ENCODE measurements at regions not wholly inside any gene's neighbourhood (a gene's known extent, or its start where the extent isn't known, plus 50 kb on each side); places are given as distances from the start of the nearest gene placed in this dataset.

DNA sequence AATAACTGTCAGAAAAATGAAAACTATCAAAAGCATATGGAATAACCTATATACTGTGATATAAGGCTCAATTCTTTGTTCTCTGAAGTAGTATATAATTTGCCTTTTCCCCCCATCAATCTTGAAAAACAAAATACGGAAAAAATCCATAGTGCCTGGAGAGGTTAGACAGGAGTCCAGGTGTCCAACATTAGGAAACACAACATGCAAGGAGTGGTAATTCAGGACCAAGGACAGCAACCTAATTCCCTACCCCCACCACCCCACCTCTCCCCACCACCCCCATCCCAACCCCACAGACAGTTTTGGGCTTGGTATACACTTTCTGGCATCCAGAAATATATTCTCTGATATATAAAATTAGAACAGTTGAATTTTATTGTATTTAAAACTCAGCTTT lies 55.1 kb upstream of the SLC25A26 start:
- no peak for DNase-seq

DNA sequence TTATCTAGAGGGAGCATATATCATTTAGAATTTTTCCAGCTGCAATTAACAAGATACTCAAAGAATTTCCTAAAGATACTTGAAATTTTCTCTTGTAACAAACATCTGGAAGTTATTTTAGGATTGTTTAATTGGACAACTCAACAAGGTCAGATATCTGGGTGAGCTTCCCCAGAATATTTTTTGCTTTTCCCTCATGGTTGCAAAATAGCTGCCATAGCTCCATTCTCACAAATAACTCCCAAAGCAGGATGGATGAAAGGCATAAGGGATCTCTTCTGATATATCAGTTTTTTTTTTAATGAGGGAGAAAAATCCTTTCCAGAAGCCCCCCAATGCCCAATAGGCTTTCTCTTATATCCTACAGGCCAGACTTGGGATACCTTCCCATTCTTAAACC lies 56.6 kb upstream of the SLC25A26 start:
- DNase-seq, result no peak

DNA sequence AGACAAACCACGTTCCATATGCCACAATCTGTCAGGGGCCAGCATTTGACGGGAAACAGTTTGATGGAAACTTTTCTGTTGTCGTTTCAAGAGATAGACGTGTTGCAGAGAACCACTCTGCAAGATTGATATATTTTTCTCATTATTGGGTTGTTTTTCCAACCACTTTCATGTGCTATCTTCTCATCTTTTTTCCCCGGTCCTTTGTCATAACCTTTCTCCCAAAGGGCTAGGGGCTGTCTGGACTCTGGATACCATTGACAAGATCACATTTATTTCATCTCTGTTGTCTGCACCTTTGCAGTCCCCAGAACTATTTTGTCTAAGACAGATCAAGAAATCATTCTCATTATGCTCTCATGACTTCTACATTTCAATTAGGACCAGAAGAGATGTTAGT lies 57.6 kb upstream of the SLC25A26 start:
- no peak for DNase-seq

DNA sequence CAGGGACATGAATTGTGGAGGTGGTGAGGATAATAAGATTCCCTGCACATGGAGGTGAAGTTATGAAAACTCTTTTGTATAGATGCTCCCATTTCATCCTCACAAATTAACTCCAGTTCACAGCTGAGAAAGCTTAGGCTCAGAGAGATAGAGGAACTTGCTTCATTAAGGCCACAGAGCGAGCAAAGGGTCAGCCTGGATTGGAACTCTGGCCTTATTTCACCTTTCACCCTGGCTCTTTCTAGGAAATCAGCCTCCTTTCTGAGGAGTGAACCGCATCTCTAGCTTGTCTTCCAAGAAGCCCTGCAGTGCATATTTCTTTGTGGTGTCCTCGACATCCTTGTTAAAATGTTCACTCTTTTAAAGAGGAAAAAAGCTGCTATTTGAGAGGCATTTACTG lies 58.0 kb upstream of the SLC25A26 start:
- DNase-seq, result no peak

DNA sequence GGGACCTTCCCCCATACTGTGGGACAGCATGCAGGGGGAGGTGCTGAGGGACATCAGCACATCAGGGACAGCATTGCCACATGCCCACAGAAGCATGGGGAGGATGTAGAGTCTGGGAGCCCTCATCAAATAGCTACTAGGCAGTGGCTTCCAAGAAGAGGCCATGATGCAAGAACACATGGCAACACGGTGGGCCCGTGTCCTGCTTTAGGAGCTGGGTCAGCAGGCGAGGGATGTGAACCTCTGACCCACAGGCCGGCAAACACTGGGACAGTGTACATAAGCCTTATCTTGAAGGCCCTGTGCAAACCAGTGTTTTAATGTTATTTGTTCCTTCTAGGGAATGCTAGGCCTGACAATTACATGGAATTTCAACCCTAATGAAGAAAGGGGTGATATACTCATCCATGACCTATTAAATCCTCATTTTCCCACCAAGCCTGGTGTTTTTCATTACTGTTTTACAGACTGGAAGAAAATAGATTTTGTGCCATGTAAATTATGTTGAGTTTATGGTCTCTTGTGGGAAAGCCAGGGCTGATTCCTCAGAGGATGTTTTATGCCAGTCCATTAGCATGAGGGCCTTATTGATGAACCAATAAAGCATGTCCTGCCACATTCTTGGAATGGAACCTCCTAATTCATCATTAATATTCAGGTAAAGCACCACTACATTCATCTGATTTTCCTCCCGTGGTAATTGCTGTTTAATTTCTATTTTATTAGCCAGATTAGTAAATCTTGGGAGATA lies 61.7 kb upstream of the SLC25A26 start:
- no peak for DNase-seq

DNA sequence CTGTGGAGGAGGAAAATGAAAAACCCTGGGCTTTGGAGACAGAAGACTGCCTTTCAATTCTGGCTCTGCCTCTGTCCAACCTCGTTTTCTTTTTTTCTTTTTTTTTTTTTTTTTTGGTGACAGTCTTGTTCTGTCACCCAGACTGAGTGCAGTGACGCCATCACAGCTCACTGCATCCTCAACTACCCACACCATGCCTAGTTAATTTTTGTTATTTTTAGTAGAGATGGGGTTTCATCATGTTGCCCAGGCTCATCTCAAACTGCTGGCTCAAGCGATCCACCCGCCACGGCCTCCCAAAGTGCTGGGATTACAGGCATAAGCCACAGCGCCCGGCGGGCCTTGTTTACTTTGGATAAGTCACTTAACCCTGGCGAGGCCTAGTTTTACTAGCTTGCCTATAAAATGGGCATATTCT lies 66.3 kb upstream of the SLC25A26 start:
- no peak for DNase-seq

DNA sequence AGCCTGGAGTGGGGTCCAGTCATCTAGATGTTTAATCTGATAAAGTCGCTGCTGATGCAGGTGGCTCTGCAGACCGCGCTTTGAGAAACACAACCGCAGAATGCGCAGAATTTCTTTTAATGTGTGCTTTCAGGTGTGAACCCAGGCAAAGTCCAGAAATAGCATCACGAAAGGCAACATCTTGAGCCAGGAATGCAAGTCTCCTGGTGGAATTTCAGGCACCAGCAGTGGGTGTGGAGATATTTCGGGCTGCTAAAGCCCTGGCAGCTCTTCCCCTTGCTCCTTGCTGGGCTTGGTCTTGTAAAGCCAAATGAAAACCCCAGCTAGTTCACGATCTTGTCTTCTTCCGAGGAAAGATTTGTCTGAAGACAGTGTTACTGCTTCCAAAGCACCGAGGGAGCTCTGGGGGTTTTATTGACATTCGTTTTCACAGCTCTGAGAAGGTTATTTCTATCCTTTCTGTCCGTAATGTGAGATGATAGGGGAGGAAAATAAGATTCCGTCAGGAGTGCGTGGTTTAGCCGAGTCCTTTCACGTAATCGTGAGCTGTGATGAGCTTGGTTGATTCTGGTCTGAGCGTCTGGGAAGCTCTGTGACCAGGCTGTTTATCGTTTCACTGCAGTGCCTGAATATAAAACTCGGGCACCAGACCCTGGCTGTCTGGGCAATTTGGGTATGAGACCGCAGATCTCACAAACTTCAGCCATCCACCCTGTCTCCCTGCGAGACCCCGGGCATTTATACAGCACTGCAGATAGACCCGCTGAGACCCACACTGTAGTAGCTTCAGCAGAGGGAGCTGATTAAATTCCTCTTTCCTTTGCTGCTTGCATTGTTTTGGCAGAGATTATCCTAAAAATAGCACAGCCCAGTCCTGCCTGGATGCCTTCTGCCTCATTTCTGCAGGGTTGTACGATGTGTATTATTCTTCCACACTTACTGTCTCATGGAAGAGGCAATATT lies 67.0 kb upstream of the SLC25A26 start:
- no peak for DNase-seq

DNA sequence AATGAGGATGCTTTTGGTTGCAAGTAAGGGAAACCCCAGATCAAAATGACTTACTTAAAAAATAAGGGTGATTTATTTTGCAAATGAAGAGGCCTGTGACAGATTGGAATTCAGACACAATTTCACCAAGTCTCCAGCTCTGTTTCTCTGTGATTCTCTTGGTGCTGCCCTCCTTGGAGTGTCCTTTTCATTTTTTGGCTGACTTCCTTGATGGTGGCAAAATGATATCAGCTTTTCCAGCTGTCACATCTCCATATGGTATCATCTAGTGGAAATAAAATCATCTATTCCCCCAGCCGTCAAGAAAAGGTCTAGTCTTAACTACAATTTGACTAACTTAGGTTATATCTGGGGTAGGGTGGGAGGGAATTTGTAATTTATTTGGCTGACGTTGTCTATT lies 68.5 kb upstream of the SLC25A26 start:
- no peak for DNase-seq

DNA sequence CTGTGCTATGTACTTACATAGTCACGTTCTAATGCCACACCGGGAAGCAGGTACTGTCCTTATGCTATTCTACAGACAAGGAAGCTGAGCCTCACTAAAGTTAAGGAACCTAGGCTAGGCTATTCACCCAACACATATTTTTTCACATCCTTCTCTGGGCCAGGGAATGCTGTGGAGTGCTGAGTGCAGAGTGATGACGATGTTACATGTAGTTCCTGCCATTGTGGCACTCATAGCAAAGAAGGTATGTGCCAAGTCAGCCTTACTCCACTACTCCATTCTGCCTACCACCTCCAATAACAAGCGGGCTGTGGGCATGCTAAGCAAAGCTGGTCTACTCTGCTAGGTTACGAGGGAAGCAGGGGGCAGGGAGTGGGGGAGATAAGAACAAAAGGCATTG lies 69.8 kb upstream of the SLC25A26 start:
- no peak for DNase-seq

DNA sequence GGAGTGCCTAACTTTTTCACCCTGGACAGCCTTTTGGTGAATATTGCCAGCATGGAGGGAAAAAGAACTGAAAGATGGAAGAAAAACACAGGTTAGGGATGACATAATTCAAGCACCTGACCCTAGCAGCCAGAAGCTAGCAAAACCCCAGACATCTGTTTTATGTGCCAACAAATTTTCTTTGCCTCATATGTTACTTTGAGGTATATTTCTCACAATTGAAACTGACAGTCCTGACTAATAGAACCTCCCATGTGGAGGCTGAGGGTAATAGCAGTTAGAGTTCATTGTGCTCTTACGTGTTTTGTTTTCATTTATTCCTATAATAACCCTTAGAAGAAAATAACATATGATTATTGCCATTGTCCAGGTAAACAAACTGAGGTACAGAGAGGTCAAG lies 71.5 kb upstream of the SLC25A26 start:
- DNase-seq, result no peak

DNA sequence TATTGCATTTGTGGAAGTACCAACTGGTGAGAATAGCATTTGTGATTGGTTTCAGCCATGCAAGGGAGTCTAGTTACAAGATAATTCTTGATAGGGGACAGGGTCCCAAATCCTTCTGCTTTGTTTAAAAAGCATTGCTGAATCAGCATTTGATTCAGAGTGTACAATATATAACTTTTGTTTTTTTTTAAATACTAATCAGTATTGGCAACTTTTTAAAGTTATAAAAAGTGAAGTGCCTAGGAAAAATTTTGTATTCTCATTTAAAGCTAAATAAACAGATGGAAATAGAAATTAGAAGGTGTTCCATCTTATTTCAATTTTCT lies 75.4 kb upstream of the SLC25A26 start:
- no peak for DNase-seq

DNA sequence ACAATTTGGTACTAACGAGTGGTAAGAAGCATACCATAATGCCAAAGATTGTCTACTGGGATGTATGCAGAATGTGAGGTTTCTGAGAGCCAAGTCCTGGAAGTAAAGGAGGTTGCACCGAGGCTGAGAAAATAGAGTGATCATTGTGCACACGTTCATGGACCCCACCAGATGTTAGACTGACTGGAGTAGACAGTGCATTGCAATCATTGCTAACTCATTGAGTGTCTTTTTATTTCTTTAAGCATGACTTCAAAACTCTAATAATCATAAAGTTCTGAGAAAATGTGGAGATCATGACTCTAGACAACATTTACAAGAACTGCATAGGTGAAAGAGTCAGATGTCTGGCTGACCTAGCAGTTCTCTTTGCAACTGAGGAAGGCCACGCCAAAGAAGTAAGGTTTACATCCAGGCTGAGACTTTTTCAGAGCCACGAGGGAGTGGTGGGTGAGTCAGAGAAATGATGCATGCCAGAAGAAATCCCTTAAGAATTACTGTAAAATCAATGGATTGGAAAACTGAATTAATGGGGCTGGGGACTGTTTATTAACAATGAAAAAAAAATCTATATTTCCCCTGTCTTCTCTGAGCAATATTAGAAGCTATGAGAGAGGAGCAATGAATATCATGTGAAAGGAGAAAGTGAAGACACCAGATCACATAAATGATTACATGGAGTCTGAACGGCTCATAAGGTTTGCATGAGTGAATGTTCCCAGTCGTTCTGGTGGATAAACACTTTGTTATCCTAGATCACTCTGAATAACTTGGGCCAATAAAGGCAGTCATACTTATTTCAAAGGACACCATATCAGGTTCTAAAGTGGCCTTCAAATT lies 76.0 kb upstream of the SLC25A26 start:
- DNase-seq, result no peak

DNA sequence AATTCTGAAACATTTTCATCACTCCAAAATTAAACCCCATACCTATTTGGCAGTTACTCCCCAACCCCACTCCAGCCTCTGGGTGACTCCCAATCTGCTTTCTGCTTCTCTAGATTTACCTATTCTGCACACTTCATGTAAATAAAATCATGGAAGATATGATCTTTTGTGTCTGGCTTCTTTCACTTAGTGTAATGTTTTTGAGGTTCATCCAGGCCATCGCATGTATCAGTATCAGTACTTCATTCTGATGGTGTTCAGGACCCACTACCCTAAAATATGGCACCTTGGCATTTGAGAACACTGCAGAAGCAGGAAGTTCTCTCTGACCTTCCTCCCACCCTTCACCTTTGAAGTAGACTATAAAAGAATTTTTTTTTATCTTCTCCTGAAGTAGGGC lies 78.7 kb upstream of the SLC25A26 start:
- no peak for DNase-seq

DNA sequence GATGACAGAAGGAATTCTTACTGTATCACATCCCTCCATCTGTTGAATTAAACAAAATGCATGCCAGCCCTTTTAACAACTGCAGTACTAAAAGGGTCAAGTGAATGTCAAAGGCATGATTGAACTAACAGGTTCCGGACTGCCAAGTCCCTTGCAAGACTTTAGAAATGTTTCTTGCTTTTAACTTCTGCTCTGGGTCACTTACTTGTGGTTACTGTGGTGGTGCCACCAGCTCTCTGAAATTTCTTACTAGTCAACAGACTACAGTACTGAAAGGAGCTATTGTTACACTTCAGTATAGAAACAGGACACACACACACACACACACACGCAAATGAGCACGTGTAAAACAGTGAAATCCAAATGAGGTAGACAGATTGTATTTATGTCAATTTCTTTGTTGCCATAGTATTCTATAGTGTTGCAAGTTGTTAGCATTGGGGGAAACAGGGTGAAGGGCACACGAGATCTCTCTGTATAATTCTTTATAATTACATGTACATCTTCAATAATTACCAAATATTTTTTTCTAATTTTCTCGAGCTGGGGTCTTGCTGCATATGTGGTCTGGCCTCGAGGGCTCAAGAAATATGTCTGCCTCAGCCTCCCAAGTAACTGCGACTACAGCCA lies 79.9 kb upstream of the SLC25A26 start:
- no peak for DNase-seq

DNA sequence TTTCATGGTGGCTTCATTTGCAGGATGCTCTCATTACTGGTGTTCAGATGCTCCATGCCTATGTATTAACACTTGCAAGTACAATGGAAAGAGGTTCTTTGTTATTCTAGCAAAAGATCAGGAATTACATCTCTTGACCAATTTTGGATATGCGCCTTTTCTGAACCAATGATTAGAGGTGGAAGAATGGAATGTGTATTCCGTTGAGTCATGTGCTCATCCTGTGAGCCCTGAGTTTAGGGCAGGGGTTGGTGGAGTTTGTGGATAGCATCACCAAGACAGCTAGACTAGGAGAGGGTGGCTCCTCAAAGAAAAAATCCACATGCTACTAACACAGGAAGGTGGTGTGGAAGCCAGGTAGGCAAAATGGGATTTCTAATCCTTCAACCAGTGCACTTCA lies 80.7 kb upstream of the SLC25A26 start:
- DNase-seq, result no peak

DNA sequence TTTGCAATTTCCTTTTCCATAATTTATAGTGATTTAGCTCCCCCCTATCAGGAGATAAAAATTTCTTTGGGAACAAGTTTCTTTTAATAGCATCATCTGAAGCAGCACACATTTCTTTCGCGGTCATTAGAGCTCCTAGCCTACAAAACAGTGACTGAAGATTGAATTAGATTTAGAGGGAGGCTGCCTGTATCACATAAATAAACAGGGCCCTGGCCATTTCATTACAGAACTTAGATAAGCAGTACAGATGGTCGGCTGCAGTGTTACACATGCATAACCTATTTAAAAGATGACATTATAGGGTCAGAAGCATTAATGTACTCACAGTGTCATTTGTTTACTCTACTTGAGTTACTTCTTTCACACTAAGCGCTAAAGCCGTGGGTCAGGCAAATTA lies 81.4 kb upstream of the SLC25A26 start:
- DNase-seq, result no peak

DNA sequence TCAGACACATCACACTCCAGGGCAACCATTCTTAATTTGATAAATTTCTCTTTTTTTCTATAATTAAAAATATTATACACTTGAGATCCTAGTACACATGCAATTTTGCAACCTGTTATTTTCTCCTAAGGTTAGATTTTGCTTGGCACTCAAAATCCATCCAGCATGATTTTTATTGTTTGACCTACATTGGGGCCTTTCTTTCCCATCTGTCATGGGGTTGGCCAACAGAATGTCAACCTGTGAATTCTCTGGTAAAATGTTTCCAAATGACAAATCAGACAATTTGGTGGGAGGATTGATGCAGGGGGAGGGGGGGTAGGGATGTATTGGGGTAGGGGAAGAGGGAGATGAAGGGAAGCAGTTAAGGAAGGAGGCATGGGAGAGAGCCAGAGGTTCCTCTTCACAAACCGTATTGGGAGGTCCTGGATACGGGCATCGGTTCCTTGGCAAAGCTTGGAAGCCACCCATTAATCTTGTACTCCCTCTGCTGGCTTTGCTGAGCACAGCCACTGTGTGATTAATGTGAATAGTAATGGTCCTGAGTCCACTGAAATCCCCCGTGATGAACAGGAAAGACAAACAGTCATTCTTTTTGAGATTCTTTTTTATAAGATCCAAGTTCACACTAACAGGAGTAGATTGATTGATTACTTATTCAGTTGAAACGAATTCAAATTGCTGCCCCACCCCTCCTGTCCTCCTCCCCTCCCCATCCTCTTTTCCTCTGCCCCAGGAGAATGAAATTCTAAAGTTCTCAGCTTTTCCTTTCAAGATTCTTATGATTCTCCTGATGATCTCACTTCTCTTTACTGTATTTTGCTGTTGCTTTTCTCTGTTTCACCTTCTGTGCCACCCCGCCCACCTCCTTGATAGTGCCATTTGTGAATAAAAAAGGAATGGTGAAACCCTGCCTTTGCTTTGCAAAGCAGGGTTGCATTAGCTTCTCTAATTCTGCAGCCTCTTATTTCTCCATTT lies 82.2 kb upstream of the SLC25A26 start:
- peak; percentile 52 for DNase-seq

DNA sequence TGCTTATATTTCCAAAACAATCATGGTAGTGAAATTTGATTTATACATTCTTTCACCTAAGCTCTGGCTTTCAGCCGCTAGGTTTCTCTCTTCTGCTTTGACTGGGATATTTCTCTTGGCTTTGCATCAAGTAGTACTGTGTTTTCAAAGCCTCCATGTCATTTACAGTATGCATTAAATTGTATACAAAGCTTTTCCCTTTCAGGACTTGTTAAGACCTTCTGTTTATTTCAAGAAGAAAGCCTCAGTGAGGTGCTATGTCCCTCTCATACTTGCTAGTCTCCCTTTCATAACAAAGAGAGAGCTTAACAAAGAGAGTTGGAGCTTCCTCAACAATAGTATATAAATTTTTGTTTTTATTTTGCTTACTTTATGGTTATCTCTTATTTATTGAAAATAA lies 84.2 kb upstream of the SLC25A26 start:
- DNase-seq, result no peak

DNA sequence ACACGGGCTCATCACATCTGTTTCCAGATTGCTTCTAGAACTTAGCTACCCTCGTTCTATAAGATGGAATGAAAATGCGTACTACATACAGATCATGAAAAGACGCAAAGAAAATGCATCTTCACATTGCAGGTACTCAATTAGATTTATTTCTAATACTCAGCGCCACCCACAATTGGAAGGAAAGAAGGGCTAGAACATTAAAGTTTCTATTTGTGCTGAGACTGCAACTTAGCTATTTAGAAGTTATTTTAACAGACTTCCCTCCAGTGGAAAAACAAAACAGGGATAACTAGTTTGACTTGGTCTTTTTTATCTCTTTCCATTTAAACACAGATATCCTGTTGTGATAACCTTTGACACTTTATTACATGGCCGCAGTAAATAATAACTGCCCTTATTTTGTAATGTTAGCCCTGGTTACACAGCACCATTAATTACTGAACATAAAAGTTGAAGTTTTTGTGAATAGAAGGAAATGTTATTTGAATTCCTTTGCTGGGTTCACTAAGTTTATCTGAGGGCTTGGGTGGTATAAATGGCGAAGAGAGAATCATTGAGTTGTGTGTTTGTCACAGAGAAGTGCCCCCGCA lies 86.9 kb upstream of the SLC25A26 start:
- no peak for DNase-seq

DNA sequence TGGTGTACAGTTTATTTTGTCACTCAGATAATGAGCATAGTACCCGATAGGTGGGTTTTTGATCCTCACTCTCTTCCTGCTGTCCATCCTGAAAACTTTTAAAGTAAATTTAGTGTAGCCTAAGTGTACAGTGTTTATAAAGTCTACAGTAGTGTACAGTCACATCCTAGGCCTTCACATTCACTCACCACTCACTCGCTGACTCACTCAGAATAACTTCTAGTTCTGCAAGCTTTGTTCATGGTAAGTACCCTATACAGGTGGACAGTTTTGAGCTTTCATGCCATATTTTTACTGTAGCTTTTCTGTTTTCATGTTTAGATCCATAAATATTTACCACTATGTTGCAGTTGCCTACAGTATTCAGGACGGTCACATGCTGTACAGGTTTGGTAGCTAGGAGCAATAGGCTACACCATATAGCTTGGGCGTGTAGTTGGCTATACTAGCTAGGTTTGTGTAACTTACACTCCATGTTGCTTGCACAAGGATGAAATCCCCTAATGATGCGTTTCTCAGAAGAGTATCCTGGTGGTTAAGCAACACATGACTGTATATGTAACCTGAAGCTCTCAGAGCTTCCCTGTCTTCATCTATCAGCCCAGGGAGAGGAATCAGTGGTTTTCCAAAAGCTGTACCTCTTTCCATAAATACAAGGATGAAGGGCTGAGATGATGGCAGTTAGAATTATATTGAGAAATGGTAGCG lies 87.6 kb upstream of the SLC25A26 start:
- DNase-seq, result no peak

DNA sequence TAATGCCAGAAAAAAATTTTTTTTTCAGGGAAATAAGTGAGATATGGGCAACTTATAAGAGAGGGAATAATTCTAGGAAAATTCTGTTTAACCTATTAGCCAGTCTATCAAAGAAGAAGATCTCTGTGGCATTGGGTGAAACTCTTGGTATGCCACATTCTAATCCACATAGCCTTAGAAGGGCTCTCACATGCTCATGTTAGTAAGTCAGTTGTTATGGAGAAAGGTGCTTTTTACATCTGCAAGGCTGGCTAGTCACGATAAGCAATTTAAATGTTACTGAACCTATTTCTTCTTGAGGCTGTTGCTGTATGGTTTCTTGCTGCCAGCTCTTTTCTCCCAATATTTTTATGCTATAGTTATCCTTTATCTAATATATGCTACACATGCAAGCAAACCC lies 89.9 kb upstream of the MAGI1 start:
- no peak for DNase-seq

Data from activated CD8-positive, alpha-beta memory T cell treated with anti-CD3 and anti-CD28 coated beads, Interleukin-2, amount 50 U/mL, for 48 hours (primary cell).